ENCODE measurements at regions not wholly inside any gene's neighbourhood (a gene's known extent, or its start where the extent isn't known, plus 50 kb on each side); places are given as distances from the start of the nearest gene placed in this dataset.

DNA sequence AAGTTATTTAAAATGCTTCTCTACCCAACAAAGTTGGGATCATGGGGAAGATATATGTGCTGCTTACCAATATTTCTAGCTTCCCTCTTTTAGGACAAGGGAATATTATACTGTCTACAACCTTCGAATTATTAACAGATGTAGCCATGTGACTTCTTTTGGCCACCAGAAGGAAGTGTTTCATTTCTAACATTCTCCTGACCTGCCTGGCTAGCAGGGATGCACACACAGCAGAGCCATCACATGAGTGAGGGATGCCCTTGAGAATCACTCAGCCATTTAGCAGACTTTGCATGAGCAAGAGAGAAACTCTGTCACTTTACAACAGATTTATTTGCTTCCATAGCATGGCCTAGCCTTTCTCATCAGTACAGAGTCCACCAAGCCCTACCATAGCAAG lies 230.7 kb upstream of the MARCKS start:
- in situ Hi-C loops (cut with MboI; ENCODE audit: low pct_unique_long_range_greater_than_20kb, low sequenced_read_pairs), result no loop called here
- no peak for DNase-seq

DNA sequence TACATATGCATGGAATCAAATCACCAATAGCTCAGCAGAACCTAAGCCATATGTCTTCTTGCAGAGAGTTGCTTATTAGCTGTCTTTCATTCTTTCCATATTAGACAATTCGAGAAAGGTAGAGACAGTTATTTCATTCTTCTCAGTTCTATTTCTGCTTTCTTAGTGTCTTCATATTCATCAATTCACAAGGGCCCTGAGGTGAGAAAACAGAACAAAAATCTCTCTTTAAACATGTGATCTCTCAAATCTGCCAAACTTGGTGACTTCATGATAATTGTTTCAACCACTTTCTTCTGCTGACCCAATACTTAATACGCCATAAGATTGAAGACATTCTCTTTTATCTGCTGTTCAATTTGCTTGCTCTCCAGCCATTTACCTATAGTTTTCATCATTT lies 229.7 kb upstream of the MARCKS start:
- no peak for DNase-seq
- in situ Hi-C loops (cut with MboI; ENCODE audit: low pct_unique_long_range_greater_than_20kb, low sequenced_read_pairs), result no loop called here

DNA sequence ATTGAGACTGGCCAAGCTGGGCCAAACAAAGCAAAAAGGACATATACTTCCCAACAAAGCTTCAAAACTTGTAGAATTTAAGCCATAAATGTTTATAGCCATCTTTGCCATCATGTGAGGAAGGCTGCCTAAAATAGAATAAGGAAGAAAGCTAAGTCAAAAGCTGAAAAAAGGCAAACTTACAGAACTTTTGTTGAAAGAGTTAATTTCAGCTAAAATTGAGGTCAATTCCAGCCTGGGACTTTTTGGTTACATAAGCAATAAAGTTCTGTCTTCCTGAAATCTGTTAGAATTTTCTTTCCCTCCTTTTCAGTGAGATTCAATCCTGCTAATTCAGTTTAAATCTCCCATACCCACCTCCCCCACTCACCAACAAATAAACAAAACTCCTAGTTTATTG lies 227.9 kb upstream of the MARCKS start:
- in situ Hi-C loops (cut with MboI; ENCODE audit: low pct_unique_long_range_greater_than_20kb, low sequenced_read_pairs), result no loop called here
- no peak for DNase-seq

DNA sequence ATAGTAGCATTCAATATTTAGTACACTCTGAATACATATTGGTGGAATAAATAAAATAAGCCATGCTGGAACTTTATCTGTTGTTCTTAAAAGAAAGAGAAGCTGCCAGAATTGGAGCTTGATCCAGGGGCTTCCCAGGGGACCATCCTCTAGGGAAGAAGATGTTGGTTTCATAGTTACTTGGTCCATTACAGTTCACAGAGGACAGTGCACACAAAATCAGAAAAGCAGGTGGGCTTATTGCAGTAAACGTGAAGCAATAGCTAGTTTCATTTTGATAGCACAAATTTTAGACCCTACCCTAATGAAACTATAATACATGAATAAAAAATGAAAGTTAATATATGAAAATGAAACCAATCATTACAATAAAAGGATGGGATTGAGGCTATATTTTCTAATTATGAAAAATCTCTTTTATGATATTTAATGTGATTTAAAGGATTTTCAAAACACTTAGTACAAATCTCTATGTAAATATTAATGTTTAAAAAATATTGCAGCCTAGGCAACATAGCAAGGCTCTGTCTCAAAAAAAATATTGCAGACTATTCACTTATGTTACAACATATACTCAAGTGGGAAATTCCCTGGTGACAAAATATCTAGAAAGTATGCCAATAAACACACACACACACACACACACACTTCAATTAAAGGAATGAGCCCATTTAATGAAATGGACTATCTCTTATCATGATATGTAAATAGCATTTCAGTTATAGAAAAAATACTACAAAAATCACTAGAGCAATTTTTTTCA lies 227.0 kb upstream of the MARCKS start:
- in situ Hi-C loops (cut with MboI; ENCODE audit: low pct_unique_long_range_greater_than_20kb, low sequenced_read_pairs), result no loop called here
- no peak for DNase-seq

- in situ Hi-C loops (cut with MboI; ENCODE audit: low pct_unique_long_range_greater_than_20kb, low sequenced_read_pairs), result no loop called here
- DNase-seq, result no peak
These were observed 226.2 kb upstream of the MARCKS start for GRCh38 chr6:113630738-113631535.

DNA sequence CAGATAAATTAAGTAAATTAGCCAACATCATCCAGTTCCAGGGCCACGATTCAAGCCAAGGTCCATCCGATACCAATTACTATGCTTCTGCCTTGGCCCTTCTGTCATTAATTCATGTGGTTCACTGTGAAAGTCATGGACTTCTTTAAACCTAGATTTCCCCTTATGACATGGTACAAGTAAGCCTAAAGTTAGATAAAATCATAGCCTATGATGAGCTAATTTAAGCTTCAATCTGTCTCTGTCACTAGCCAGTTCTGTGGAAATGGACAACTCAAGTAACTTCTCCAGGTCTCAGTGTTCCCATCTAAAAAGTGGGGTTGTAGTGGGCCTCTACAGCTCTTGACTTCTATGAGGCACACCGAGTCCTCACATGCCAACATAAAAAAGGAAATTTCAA lies 225.5 kb upstream of the MARCKS start:
- in situ Hi-C loops (cut with MboI; ENCODE audit: low pct_unique_long_range_greater_than_20kb, low sequenced_read_pairs), result no loop called here

GRCh38 chr6:113632220-113632864 lies 224.8 kb upstream of the MARCKS start:
- no peak for DNase-seq
- in situ Hi-C loops (cut with MboI; ENCODE audit: low pct_unique_long_range_greater_than_20kb, low sequenced_read_pairs), result no loop called here

More for the DNA sequence above, 225.5 kb upstream of the MARCKS start:
- no peak for DNase-seq

GRCh38 chr6:113633638-113634037 lies 223.5 kb upstream of the MARCKS start:
- in situ Hi-C loops (cut with MboI; ENCODE audit: low pct_unique_long_range_greater_than_20kb, low sequenced_read_pairs), result no loop called here
- DNase-seq, result no peak

GRCh38 chr6:113634352-113635163 lies 222.6 kb upstream of the MARCKS start:
- in situ Hi-C loops (cut with MboI; ENCODE audit: low pct_unique_long_range_greater_than_20kb, low sequenced_read_pairs), result no loop called here

GRCh38 chr6:113635222-113635986 lies 221.7 kb upstream of the MARCKS start:
- DNase-seq, result no peak
- in situ Hi-C loops (cut with MboI; ENCODE audit: low pct_unique_long_range_greater_than_20kb, low sequenced_read_pairs), result no loop called here

More at GRCh38 chr6:113634352-113635163, 222.6 kb upstream of the MARCKS start:
- peak; percentile 27 for DNase-seq

GRCh38 chr6:113636357-113636824 lies 220.8 kb upstream of the MARCKS start:
- in situ Hi-C loops (cut with MboI; ENCODE audit: low pct_unique_long_range_greater_than_20kb, low sequenced_read_pairs), result no loop called here

DNA sequence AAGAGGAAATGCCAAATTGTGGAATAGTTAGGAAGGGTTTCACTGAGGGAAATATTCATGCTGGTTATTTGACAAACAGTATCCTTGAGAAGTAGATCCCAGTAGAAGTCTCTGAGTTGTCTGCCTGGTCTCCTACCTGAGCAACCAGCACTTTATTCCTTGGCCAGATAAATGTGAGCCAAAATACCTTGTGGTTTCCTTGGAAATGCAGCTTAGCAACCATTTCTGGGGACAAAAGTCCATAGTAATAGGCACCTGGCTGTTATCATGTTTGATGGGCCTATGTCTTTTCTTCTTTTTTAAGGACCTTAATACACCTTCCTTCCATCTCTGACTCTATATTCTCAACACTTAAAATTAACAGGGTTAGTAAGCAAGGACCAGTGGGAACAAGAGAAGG lies 217.1 kb upstream of the MARCKS start:
- in situ Hi-C loops (cut with MboI; ENCODE audit: low pct_unique_long_range_greater_than_20kb, low sequenced_read_pairs), result no loop called here

More at GRCh38 chr6:113636357-113636824, 220.8 kb upstream of the MARCKS start:
- no peak for DNase-seq

DNA sequence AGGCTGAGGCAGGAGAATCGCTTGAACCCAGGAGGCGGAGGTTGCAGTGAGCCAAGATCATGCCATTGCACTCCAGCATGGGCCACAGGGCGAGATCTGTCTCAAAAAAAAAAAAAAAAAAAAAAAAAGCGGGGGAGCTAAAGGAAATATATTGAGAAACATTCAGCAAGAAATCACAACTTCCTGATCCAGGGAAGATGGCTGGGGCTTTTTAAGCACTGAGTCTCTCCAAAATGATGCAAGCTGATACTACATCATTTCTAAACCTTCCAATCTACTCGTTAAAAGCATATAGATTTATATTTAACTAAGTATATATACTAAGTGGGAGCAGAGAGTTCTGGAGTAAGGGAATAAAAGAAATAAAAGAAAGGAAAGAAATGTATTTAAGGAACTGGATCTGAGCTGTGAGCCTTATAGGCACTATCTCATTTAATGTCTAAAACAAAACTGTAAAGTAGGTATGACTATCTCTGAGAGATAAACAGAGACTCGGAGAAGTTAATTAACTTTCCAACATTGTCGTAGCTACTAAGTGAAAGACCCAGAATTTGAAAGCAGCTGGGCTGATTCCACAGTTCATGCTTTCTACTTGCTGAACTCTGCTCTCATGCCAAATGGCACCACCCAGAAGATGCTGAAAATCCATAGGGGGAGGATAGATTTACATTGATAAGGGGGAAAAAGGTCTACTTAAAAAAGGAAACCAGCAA lies 215.0 kb upstream of the MARCKS start:
- in situ Hi-C loops (cut with MboI; ENCODE audit: low pct_unique_long_range_greater_than_20kb, low sequenced_read_pairs), result no loop called here

More for the DNA sequence above, 217.1 kb upstream of the MARCKS start:
- DNase-seq, result no peak

DNA sequence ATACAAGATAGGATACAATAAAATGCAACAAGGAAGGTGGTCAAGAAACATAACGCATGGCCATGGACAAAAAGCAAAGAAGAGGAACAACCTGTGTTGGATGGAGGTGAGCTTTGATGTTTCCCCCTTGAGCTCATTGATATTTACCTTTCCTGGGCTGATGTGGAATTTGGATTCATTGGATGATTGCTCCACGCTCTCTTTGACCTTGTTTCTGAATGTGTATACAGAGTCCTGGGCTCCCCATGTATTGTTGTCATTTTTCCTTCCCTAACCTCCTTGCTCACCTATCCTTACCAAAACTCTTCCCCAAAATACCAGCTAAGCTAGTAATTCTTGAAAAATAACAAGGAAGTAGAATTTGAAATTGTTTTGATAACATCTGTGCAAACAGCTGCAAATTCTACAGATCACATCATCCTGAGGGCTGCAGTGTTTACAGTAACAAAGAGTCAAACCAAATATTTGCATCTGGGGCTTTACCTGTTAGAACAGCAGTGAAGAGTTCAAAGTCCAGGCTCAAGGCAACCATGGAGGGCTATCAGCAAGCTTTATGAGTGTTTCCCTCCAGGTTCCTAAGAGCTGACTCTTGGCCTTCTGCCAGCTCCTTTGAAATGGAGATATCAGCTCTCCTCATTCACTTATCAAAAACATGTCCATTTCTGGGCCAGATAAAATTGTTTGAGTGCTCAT lies 214.3 kb upstream of the MARCKS start:
- DNase-seq, result no peak
- in situ Hi-C loops (cut with MboI; ENCODE audit: low pct_unique_long_range_greater_than_20kb, low sequenced_read_pairs), result no loop called here

More for the DNA sequence above, 215.0 kb upstream of the MARCKS start:
- no peak for DNase-seq

GRCh38 chr6:113643407-113643770 lies 213.8 kb upstream of the MARCKS start:
- in situ Hi-C loops (cut with MboI; ENCODE audit: low pct_unique_long_range_greater_than_20kb, low sequenced_read_pairs), result no loop called here
- DNase-seq, result no peak

- no peak for DNase-seq
- in situ Hi-C loops (cut with MboI; ENCODE audit: low pct_unique_long_range_greater_than_20kb, low sequenced_read_pairs), result no loop called here
These were observed 212.1 kb upstream of the MARCKS start for GRCh38 chr6:113644861-113645575.

DNA sequence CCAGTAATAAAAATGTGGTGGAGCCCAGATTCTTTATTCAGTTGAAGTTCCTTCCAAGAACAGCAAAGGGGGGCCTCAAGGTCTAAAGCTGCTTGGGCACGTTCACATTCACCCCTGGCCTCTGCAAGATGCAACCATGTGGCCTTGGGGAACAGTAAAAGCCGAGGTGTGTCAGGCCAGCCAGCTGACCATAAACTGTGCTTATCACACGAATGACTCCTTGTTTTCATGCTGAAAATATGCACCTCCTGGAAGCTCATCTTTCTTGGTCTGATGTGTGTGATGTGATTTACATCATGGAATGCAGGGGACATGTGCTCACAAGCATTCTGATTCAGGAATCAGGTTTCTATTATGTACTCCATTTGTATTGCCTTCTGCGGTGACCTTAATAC lies 211.6 kb upstream of the MARCKS start:
- no peak for DNase-seq
- in situ Hi-C loops (cut with MboI; ENCODE audit: low pct_unique_long_range_greater_than_20kb, low sequenced_read_pairs), result no loop called here

Measured in KBM-7 (cell line).